Glutamatergic neuron (in vitro differentiated cells): ENCODE measurements at regions not wholly inside any gene's neighbourhood (a gene's known extent, or its start where the extent isn't known, plus 50 kb on each side); places are given as distances from the start of the nearest gene placed in this dataset.

Experiments
- DNase-seq: peaks from one replicate; pipeline ENCODE4 v3.0.0; 2022
- H3K27ac Mint-ChIP-seq: one replicate; pipeline ENCODE4 v1.8.0; 2020; ENCODE audit warnings: mild to moderate bottlenecking, mixed read lengths, inconsistent platforms; ENCODE audit not compliant: unreplicated experiment
- H3K27me3 Mint-ChIP-seq: one replicate; pipeline ENCODE4 v1.8.0; 2020; ENCODE audit warnings: mild to moderate bottlenecking, moderate library complexity, mixed read lengths, inconsistent platforms; ENCODE audit not compliant: unreplicated experiment
- H3K36me3 Mint-ChIP-seq: one replicate; pipeline ENCODE4 v1.8.0; 2020; ENCODE audit warnings: mild to moderate bottlenecking, mixed read lengths, inconsistent platforms; ENCODE audit not compliant: unreplicated experiment
- H3K4me1 Mint-ChIP-seq: one replicate; pipeline ENCODE4 v1.8.0; 2020; ENCODE audit warnings: mild to moderate bottlenecking, low read depth, mixed read lengths, inconsistent platforms; ENCODE audit not compliant: unreplicated experiment
- H3K4me3 Mint-ChIP-seq: one replicate; pipeline ENCODE4 v1.8.0; 2020; ENCODE audit warnings: mild to moderate bottlenecking, mixed read lengths, inconsistent platforms; ENCODE audit not compliant: unreplicated experiment
- H3K9me3 Mint-ChIP-seq: one replicate; pipeline ENCODE4 v1.8.0; 2020; ENCODE audit warnings: mild to moderate bottlenecking, moderate library complexity, mixed read lengths, inconsistent platforms; ENCODE audit not compliant: unreplicated experiment
- TF ChIP-seq, protein P1 (sequence below): fragments of 200-600 bp; sonication (generic); IDR thresholded peaks from one replicate; pipeline ENCODE4 v1.5.0; 2021; ENCODE audit not compliant: partially characterized antibody, unreplicated experiment

DNA sequence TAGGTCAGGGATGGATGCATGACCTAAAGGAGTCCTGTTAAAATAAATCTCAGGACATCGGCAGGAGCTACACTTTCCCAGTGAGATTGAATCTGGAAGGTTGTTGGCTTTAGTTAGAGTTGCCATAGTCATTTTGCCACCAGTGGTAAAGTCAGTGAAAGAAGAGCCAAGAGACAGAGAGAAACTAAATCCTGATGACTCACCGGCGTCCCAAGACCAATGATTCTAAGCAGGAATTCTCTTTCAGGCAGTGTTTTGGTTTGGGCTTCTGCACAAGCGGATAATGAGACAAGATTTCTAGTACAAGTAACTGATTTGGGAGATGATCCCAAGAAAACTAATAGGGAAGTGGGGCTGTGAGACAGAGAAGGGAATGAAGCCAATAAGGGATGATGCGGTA lies 88.8 kb upstream of the ETS2 start:
- Mint-ChIP-seq H3K4me3 (no peak overlapping the region), H3K36me3 (peaks cover 5% of the 10 kb centered on the region), H3K4me1 (no peaks in the 10 kb centered on the region), H3K27ac (no peak overlapping the region), H3K27me3 (peaks cover 4% of the 10 kb centered on the region), H3K9me3 (no peaks in the 10 kb centered on the region)
- DNase-seq: no peak
- TF ChIP-seq, protein P1, sequence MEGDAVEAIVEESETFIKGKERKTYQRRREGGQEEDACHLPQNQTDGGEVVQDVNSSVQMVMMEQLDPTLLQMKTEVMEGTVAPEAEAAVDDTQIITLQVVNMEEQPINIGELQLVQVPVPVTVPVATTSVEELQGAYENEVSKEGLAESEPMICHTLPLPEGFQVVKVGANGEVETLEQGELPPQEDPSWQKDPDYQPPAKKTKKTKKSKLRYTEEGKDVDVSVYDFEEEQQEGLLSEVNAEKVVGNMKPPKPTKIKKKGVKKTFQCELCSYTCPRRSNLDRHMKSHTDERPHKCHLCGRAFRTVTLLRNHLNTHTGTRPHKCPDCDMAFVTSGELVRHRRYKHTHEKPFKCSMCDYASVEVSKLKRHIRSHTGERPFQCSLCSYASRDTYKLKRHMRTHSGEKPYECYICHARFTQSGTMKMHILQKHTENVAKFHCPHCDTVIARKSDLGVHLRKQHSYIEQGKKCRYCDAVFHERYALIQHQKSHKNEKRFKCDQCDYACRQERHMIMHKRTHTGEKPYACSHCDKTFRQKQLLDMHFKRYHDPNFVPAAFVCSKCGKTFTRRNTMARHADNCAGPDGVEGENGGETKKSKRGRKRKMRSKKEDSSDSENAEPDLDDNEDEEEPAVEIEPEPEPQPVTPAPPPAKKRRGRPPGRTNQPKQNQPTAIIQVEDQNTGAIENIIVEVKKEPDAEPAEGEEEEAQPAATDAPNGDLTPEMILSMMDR: no peak

DNA sequence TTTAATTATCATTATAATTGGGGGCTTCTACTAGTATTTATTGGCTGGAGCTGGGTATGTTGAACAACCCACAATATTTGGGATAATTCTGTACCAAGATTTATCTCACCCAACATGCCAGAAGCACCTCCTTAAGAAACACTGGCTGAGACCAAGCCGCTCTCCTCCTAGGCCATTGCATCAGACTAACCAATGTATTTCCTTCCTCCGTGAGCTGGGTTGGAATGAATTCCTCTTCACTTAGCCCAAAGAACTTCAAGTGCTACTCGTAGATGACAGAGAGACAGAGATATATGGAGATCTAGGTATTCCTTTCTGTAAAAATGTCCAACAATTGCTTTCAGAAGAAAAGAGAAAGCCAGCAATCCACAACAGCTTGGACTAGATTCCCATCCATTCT lies 87.2 kb upstream of the ETS2 start:
- Mint-ChIP-seq H3K9me3 (no peaks in the 10 kb centered on the region), H3K36me3 (peaks cover 5% of the 10 kb centered on the region), H3K4me3 (no peak overlapping the region), H3K27me3 (peaks cover 2% of the 10 kb centered on the region), H3K4me1 (no peaks in the 10 kb centered on the region), H3K27ac (no peak overlapping the region)
- no peak for DNase-seq
- TF ChIP-seq, protein P1: no peak

DNA sequence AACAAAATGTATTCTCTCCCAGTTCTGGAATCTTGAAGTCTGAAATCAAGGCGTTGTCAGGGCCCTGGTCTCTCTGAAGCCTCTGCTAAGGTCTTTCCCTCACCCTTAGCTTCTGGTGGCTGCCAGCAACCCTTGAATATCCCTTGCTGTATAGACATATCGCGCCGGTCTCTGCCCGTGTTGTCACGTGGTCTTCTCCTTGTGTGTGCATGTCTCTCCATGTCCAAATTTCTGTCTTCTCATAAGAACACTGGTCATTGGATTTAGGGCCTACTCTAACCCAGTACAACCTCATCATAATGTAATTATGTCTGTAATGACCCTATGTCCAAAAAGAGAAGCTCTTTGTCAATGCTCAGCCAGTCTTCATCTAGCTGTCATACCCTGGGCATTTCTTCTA lies 85.7 kb upstream of the ETS2 start:
- H3K4me1 Mint-ChIP-seq: no peaks in the 10 kb centered on the region
- H3K27ac Mint-ChIP-seq: no peak overlapping the region
- H3K4me3 Mint-ChIP-seq: no peak overlapping the region
- DNase-seq: no peak
- TF ChIP-seq, protein P1: no peak
- H3K36me3 Mint-ChIP-seq: peaks cover 6% of the 10 kb centered on the region
- peaks cover 4% of the 10 kb centered on the region for H3K27me3 Mint-ChIP-seq
- H3K9me3 Mint-ChIP-seq: no peaks in the 10 kb centered on the region

DNA sequence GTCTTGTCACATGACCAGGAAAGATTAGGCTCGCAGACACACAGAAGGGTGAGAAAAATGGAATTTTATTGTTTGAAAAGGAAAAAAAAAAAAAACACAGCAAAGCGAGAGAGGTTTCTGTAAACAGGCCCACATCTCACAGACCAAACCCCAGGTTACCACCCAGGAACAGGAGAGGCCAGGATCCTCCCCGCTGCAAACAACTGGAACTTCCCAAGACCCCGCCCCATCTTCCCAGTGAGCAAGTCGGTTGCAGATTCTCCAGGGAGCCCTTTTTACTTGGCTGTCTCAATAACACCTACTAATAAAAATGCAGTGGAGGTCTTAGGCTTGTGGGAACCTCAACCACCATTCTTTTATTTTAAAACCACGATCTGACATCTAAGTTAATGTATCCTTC lies 84.7 kb upstream of the ETS2 start:
- no peaks in the 10 kb centered on the region for H3K4me1 Mint-ChIP-seq
- H3K36me3 Mint-ChIP-seq: peaks cover 10% of the 10 kb centered on the region
- TF ChIP-seq, protein P1: no peak
- DNase-seq: no peak
- peaks cover 4% of the 10 kb centered on the region for H3K27me3 Mint-ChIP-seq
- no peak overlapping the region for H3K4me3 Mint-ChIP-seq
- no peaks in the 10 kb centered on the region for H3K9me3 Mint-ChIP-seq
- H3K27ac Mint-ChIP-seq: no peak overlapping the region

DNA sequence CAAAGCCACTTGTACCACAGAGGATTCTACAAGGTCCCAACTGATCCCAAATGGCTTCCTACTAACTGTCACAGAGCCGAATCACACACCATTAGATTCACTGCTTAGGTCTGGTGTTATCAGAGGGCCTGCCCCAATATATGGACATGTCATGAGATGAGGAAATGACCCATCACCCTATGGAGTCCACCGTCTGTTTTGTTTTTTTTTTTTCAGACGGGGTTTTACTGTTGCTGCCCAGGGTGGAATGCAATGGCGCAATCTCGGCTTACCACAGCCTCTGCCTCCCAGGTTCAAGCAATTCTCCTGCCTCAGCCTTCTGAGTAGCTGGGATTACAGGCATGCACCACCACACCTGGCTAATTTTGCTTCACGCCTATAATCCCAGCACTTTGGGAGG lies 83.8 kb upstream of the ETS2 start:
- DNase-seq: no peak
- Mint-ChIP-seq H3K9me3 (no peaks in the 10 kb centered on the region), H3K27ac (no peak overlapping the region), H3K36me3 (peaks cover 10% of the 10 kb centered on the region), H3K27me3 (peaks cover 4% of the 10 kb centered on the region), H3K4me1 (no peaks in the 10 kb centered on the region), H3K4me3 (no peak overlapping the region)
- TF ChIP-seq, protein P1: no peak
